Left lung (tissue), 4 donors: ENCODE measurements at regions not wholly inside any gene's neighbourhood (a gene's known extent, or its start where the extent isn't known, plus 50 kb on each side); places are given as distances from the start of the nearest gene placed in this dataset.

Source experiments
- ATAC-seq: fragments of 200-7000 bp; cut with Tn5 transposase; one replicate; pipeline ENCODE4 v1.9.1; 2020; ENCODE audit warnings: moderate library complexity
- DNase-seq, 4 donors: peaks; one replicate each; pipeline ENCODE4 v3.0.0-alpha.2; 2013 to 2020
- H3K27ac ChIP-seq, 2 donors: fragments of 200-600 bp; sonication (generic) in 1 of 2; one replicate each; pipeline versions ENCODE4 v1.5.0 to v1.8.0; 2020 to 2021
- H3K27me3 ChIP-seq, 2 donors: fragments of 200-600 bp; sonication (generic) in 1 of 2; one replicate each; pipeline versions ENCODE4 v1.5.0 to v1.8.0; 2020 to 2021
- H3K36me3 ChIP-seq, 2 donors: fragments of 200-600 bp; sonication (generic) in 1 of 2; one replicate each; pipeline versions ENCODE4 v1.5.0 to v1.8.0; 2020 to 2021
- H3K4me1 ChIP-seq, 2 donors: fragments of 200-600 bp; one replicate each; pipeline ENCODE4 v1.8.0; 2021
- H3K4me3 ChIP-seq, 2 donors: fragments of 200-600 bp; sonication (generic) in 1 of 2; one replicate each; pipeline versions ENCODE4 v1.5.0 to v1.8.0; 2020 to 2021; ENCODE audit warnings: mild to moderate bottlenecking in 1 of 2
- H3K9me3 ChIP-seq, 2 donors: fragments of 200-600 bp; sonication (generic) in 1 of 2; one replicate each; pipeline versions ENCODE4 v1.5.0 to v1.8.0; 2020 to 2021
- intact Hi-C, 2 donors: fragments of 100-400 bp; cut with DNase I; formaldehyde crosslinking; loops; one replicate each; pipeline versions ENCODE4 v1.11.2 to v1.14.2; 2022
- TF ChIP-seq, protein P1 (sequence below), 2 donors: fragments of 200-600 bp; sonication (generic) in 1 of 2; IDR thresholded peaks; one replicate each; pipeline versions ENCODE4 v1.5.0 to v1.8.0; 2021; ENCODE audit warnings: antibody characterized with exemption in 2 of 2
- donor health status: DM: no; HTN: yes; CAD: no.
- donor health status: DM: no; HTN: no; CAD: no.

DNA sequence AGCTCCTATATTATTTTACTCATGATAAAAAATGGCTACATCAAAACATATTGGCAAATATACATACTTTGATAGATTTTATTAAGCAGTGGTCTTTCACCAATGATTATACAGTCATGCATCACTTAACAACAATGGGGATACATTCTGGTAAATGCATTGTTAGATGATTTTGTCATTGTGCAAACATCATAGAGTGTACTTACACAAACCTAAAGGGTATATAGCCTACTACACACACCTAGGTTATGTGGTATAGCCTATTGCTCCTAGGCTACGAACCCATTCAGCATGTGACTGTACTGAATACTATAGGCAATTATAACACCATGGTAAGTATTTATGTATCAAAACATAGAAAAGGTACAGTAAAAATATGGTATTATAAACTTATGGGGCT, 98.9 kb upstream of the IL6 start:
- TF ChIP-seq, protein P1, sequence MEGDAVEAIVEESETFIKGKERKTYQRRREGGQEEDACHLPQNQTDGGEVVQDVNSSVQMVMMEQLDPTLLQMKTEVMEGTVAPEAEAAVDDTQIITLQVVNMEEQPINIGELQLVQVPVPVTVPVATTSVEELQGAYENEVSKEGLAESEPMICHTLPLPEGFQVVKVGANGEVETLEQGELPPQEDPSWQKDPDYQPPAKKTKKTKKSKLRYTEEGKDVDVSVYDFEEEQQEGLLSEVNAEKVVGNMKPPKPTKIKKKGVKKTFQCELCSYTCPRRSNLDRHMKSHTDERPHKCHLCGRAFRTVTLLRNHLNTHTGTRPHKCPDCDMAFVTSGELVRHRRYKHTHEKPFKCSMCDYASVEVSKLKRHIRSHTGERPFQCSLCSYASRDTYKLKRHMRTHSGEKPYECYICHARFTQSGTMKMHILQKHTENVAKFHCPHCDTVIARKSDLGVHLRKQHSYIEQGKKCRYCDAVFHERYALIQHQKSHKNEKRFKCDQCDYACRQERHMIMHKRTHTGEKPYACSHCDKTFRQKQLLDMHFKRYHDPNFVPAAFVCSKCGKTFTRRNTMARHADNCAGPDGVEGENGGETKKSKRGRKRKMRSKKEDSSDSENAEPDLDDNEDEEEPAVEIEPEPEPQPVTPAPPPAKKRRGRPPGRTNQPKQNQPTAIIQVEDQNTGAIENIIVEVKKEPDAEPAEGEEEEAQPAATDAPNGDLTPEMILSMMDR (IDR thresholded peaks at IDR 0.05), result no peak
- Histone ChIP-seq H3K4me3 (no peak overlapping the region), H3K27ac (no peak overlapping the region), H3K4me1 (no peaks in the 10 kb centered on the region), H3K9me3 (no peaks in the 10 kb centered on the region), H3K27me3 (no peaks in the 10 kb centered on the region), H3K36me3 (no peaks in the 10 kb centered on the region)
- no peak for DNase-seq
- intact Hi-C loops, result no loop called here
- ATAC-seq, result no peak

GRCh38 chr7:22627136-22627535, 99.9 kb upstream of the IL6 start:
- Histone ChIP-seq H3K4me3 (no peak overlapping the region), H3K4me1 (no peaks in the 10 kb centered on the region), H3K27me3 (no peaks in the 10 kb centered on the region), H3K27ac (no peak overlapping the region), H3K9me3 (no peaks in the 10 kb centered on the region), H3K36me3 (no peaks in the 10 kb centered on the region)
- intact Hi-C loops, result no loop called here
- DNase-seq, result no peak
- TF ChIP-seq, protein P1 (IDR thresholded peaks at IDR 0.05), result no peak
- no peak for ATAC-seq

- intact Hi-C loops, result no loop called here
These were observed 101.7 kb upstream of the IL6 start for GRCh38 chr7:22625251-22625650.

DNA sequence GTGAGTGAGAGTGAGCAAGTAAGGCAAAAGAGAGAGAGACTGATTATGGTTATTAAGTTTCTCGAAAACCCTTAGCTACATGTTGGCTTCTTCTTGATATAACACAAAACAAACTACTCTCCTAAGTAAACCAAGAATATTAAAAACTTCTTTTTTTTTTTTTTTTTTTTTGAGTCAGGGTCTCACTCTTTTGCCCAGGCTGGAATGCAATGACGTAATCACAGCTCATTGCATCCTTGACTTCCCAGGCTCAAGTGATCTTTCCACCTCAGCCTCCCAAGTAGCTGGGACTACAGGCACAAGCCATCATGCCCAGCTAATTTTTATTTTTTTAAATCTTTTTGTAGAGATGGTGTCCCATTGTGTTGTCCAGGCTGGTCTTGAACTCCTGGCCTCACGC, 102.2 kb upstream of the IL6 start:
- intact Hi-C loops, result no loop called here
- DNase-seq, result no peak
- ATAC-seq, result no peak

More at GRCh38 chr7:22625251-22625650, 101.7 kb upstream of the IL6 start:
- TF ChIP-seq, protein P1 (IDR thresholded peaks at IDR 0.05), result no peak
- no peaks in the 10 kb centered on the region for H3K9me3 ChIP-seq
- DNase-seq, result no peak
- H3K27ac ChIP-seq, result no peak overlapping the region
- H3K4me1 ChIP-seq, result no peaks in the 10 kb centered on the region
- no peak for ATAC-seq
- no peak overlapping the region for H3K4me3 ChIP-seq
- no peaks in the 10 kb centered on the region for H3K36me3 ChIP-seq
- H3K27me3 ChIP-seq, result no peaks in the 10 kb centered on the region

DNA sequence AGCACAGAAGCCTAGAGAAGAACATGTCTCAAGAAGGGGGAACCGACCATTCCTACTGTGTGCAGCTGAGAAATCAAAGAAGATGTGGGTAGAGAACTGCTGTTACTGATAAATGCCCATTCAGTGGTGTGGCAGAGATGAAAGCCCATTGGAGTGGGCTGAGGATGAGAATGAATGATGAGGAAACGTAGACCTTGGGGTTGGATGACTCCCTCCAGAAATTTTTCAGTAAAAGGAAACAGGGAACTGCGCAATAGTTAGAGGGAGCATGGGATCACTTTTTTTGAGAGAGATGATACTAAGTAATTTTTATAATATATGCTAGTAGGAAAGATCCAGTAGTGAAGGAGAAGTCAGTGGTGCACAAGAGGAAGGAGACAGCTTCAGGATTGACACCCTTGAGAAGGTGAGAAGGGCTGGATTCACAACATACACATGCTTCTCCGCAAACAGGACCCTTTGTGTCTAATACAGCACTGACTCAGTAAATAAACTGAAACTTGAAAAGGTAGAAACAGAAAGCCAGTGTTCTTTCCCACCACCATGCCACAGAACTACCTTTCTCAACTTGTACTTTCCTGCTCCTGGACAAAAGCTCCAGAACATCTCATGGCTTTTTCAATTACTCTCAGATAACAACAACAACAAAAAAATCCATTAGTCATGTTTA, 104.7 kb upstream of the IL6 start:
- H3K4me3 ChIP-seq, result no peak overlapping the region
- TF ChIP-seq, protein P1 (IDR thresholded peaks at IDR 0.05), result no peak
- H3K36me3 ChIP-seq, result no peaks in the 10 kb centered on the region
- intact Hi-C loops, result no loop called here
- ATAC-seq (no peak), DNase-seq (no peak)
- H3K27ac ChIP-seq, result no peak overlapping the region
- no peaks in the 10 kb centered on the region for H3K27me3 ChIP-seq
- peaks cover 0 to 16% of the 10 kb centered on the region in 2 donors for H3K9me3 ChIP-seq
- no peaks in the 10 kb centered on the region for H3K4me1 ChIP-seq

More for the DNA sequence above, 102.2 kb upstream of the IL6 start:
- Histone ChIP-seq H3K9me3 (no peaks in the 10 kb centered on the region), H3K4me3 (no peak overlapping the region), H3K36me3 (no peaks in the 10 kb centered on the region), H3K27ac (no peak overlapping the region), H3K4me1 (no peaks in the 10 kb centered on the region), H3K27me3 (no peaks in the 10 kb centered on the region)
- TF ChIP-seq, protein P1 (IDR thresholded peaks at IDR 0.05), result no peak
